SH-SY5Y (cell line): ENCODE measurements at regions not wholly inside any gene's neighbourhood (a gene's known extent, or its start where the extent isn't known, plus 50 kb on each side); places are given as distances from the start of the nearest gene placed in this dataset.

Source experiments
- GATA2 ChIP-seq: IDR thresholded peaks from 2 replicates; pipeline ENCODE4 v1.6.1; 2011; ENCODE audit warnings: mild to moderate bottlenecking, low read depth, low read length
- GATA3 ChIP-seq: IDR thresholded peaks from 2 replicates; pipeline ENCODE4 v1.6.1; 2011; ENCODE audit warnings: low read depth, mild to moderate bottlenecking, low read length, moderate library complexity

GRCh38 chr9:108323615-108324014 is 532.2 kb downstream of the ACTL7B start:
- TF ChIP-seq GATA2 (no peak), GATA3 (no peak)
